HG03196 (cell line): ENCODE measurements at regions not wholly inside any gene's neighbourhood (a gene's known extent, or its start where the extent isn't known, plus 50 kb on each side); places are given as distances from the start of the nearest gene placed in this dataset.
"Not testable (repeated sequence)": the region's sequence is repeated elsewhere in the genome, so short reads cannot be mapped to it uniquely, and the experiment has no call there.

Experiments
- ATAC-seq: cut with Tn5 transposase; IDR thresholded peaks from one replicate; pipeline ENCODE4 v1.9.1; 2021; ENCODE audit not compliant: unreplicated experiment

- ATAC-seq, result no peak
Measured at GRCh38 chr2:224151680-224152310, 112.7 kb upstream of the SERPINE2 start.

- no peak for ATAC-seq
Measured at GRCh38 chr2:224151161-224151560, 112.1 kb upstream of the SERPINE2 start.

- ATAC-seq, result not testable (repeated sequence)
Measured at GRCh38 chr2:224148058-224148457, 109.0 kb upstream of the SERPINE2 start.

GRCh38 chr2:224147174-224147573, 108.1 kb upstream of the SERPINE2 start:
- ATAC-seq, result no peak

- no peak for ATAC-seq
Measured at GRCh38 chr2:224146356-224147160, 107.5 kb upstream of the SERPINE2 start.

GRCh38 chr2:224145751-224146355, 106.8 kb upstream of the SERPINE2 start:
- ATAC-seq, result no peak

GRCh38 chr2:224143526-224143925, 104.4 kb upstream of the SERPINE2 start:
- no peak for ATAC-seq

GRCh38 chr2:224142397-224143312, 103.6 kb upstream of the SERPINE2 start:
- ATAC-seq, result no peak

GRCh38 chr2:224141304-224141703, 102.2 kb upstream of the SERPINE2 start:
- ATAC-seq, result no peak

- no peak for ATAC-seq
Measured at GRCh38 chr2:224137208-224137607, 98.1 kb upstream of the SERPINE2 start.

GRCh38 chr2:224136396-224136795, 97.3 kb upstream of the SERPINE2 start:
- no peak for ATAC-seq

- no peak for ATAC-seq
Measured at GRCh38 chr2:224135881-224136280, 96.8 kb upstream of the SERPINE2 start.

- ATAC-seq, result no peak
Measured at GRCh38 chr2:224134003-224134734, 95.1 kb upstream of the SERPINE2 start.

- ATAC-seq, result no peak
Measured at GRCh38 chr2:224133387-224133786, 94.3 kb upstream of the SERPINE2 start.

GRCh38 chr2:224127871-224128501, 88.9 kb upstream of the SERPINE2 start:
- ATAC-seq, result no peak

GRCh38 chr2:224126440-224126839, 87.4 kb upstream of the SERPINE2 start:
- ATAC-seq, result no peak

GRCh38 chr2:224126003-224126402, 86.9 kb upstream of the SERPINE2 start:
- ATAC-seq, result no peak

GRCh38 chr2:224122542-224122941, 83.5 kb upstream of the SERPINE2 start:
- ATAC-seq, result no peak

GRCh38 chr2:224121406-224122067, 82.5 kb upstream of the SERPINE2 start:
- ATAC-seq, result no peak
